HCT116 (cell line): ENCODE measurements at regions not wholly inside any gene's neighbourhood (a gene's known extent, or its start where the extent isn't known, plus 50 kb on each side); places are given as distances from the start of the nearest gene placed in this dataset.

Experiments
- ATAC-seq: fragments of 200-7000 bp; cut with Tn5 transposase; 2 replicates; pipeline ENCODE4 v1.9.1; 2020; ENCODE audit warnings: mild to moderate bottlenecking, moderate library complexity
- BruUV-seq: library from RNA; stranded (reverse); fragments of 400-500 nt; replicated peaks from 2 replicates; lab custom pipeline; 2021; lab: Mats Ljungman, UMichigan
- CTCF ChIA-PET: fragments of 300-600 bp; sonication (Branson Sonifier 250); formaldehyde crosslinking; loops from one replicate; lab custom pipeline; 2021; ENCODE audit warnings: antibody characterized with exemption; lab: Charles Lee
- POLR2A ChIA-PET: fragments of 300-600, 350-600 bp; sonication (Branson Sonifier 250); formaldehyde crosslinking; loops from one replicate; lab custom pipeline; 2021; ENCODE audit warnings: antibody characterized with exemption; lab: Charles Lee
- RAD21 ChIA-PET, 2 experiments: fragments of 300-600 bp; sonication (Branson Sonifier 250); formaldehyde crosslinking; loops; one replicate each; lab custom pipeline; 2023; ENCODE audit warnings: low total read pairs in 2 of 2; ENCODE audit not compliant: uncharacterized antibody in 2 of 2, unreplicated experiment in 2 of 2, low non-redundant PET in 1 of 2; lab: Charles Lee
- DNase-seq: peaks from one replicate; pipeline ENCODE4 v3.0.0-alpha.2; 2010; ENCODE audit warnings: low read depth, low spot score
- H2AFZ ChIP-seq: fragments of 200-600 bp; shearing (Covaris generic), sonication (generic); 2 replicates; pipeline ENCODE4 v1.6.1; 2017; ENCODE audit warnings: low read depth, mixed run types, mixed read lengths, antibody characterized with exemption, low read length; ENCODE audit not compliant: poor library complexity, severe bottlenecking
- H3K27ac ChIP-seq: 2 replicates; pipeline ENCODE4 v1.5.1; 2012; ENCODE audit warnings: low read depth, low read length
- H3K27me3 ChIP-seq: fragments of 200-600 bp; sonication (generic); 2 replicates; pipeline ENCODE4 v1.6.1; 2016; ENCODE audit warnings: mixed run types, low read length, mixed read lengths; ENCODE audit not compliant: insufficient read depth
- H3K36me3 ChIP-seq, 2 experiments: fragments of 200-500 bp in 1 of 2; fragments of 200-600 bp in 1 of 2; sonication (Bioruptor generic) in 1 of 2; sonication (generic) in 1 of 2; 2 replicates each; pipeline versions ENCODE4 v1.5.1 to v1.6.1; 2014 to 2016; ENCODE audit warnings: low read length in 2 of 2, inconsistent platforms in 1 of 2, mixed read lengths in 1 of 2, mixed run types in 1 of 2; ENCODE audit not compliant: insufficient read depth in 2 of 2, control insufficient read depth in 1 of 2
- H3K4me1 ChIP-seq, 2 experiments: fragments of 200-600 bp in 1 of 2; sonication (generic) in 1 of 2; 2 replicates each; pipeline versions ENCODE4 v1.5.1 to v1.6.1; 2012 to 2017; ENCODE audit warnings: low read length in 2 of 2, inconsistent platforms in 1 of 2, mild to moderate bottlenecking in 1 of 2, mixed read lengths in 1 of 2, mixed run types in 1 of 2, moderate library complexity in 1 of 2; ENCODE audit not compliant: insufficient read depth in 2 of 2, control insufficient read depth in 1 of 2
- H3K4me2 ChIP-seq: fragments of 200-600 bp; sonication (generic); 2 replicates; pipeline ENCODE4 v1.6.1; 2017; ENCODE audit warnings: mixed run types, low read length, mixed read lengths
- H3K4me3 ChIP-seq, 2 experiments: fragments of 200-600 bp in 1 of 2; sonication (generic) in 1 of 2; replicated peaks in 1 of 2; 2 replicates each; pipeline ENCODE4 v1.5.1; 2011 to 2016; ENCODE audit warnings: low read length in 2 of 2, control low read depth in 1 of 2, low read depth in 1 of 2, mild to moderate bottlenecking in 1 of 2, mixed read lengths in 1 of 2, mixed run types in 1 of 2
- H3K79me2 ChIP-seq: fragments of 200-600 bp; sonication (generic); 2 replicates; pipeline ENCODE4 v1.6.1; 2017; ENCODE audit warnings: mild to moderate bottlenecking, mixed run types, low read length, moderate library complexity, mixed read lengths; ENCODE audit not compliant: insufficient read depth
- H3K9ac ChIP-seq: fragments of 200-600 bp; sonication (generic); 2 replicates; pipeline ENCODE4 v1.6.1; 2016; ENCODE audit warnings: low read length, mixed read lengths
- H3K9me2 ChIP-seq: fragments of 200-600 bp; sonication (generic), shearing (Covaris generic); 2 replicates; pipeline ENCODE4 v1.6.1; 2017; ENCODE audit warnings: mixed run types, mild to moderate bottlenecking, moderate library complexity; ENCODE audit not compliant: insufficient read depth
- H3K9me3 ChIP-seq, 2 experiments: fragments of 200-500 bp in 1 of 2; fragments of 200-600 bp in 1 of 2; sonication (Bioruptor generic) in 1 of 2; sonication (generic) in 1 of 2; 2 replicates each; pipeline ENCODE4 v1.6.1; 2014 to 2017; ENCODE audit warnings: low read length in 2 of 2, mixed read lengths in 2 of 2, inconsistent platforms in 1 of 2, low read depth in 1 of 2, mild to moderate bottlenecking in 1 of 2, mixed run types in 1 of 2, moderate library complexity in 1 of 2; ENCODE audit not compliant: control insufficient read depth in 1 of 2, insufficient read depth in 1 of 2
- H4K20me1 ChIP-seq: fragments of 200-600 bp; sonication (generic), shearing (Covaris generic); 2 replicates; pipeline ENCODE4 v1.6.1; 2017; ENCODE audit warnings: mixed run types, mild to moderate bottlenecking, moderate library complexity; ENCODE audit not compliant: insufficient read depth
- ATF3 ChIP-seq: IDR thresholded peaks from 2 replicates; pipeline ENCODE4 v1.6.1; 2012
- CEBPB ChIP-seq: IDR thresholded peaks from 2 replicates; pipeline ENCODE4 v1.6.1; 2012; ENCODE audit warnings: low read depth
- CTCF ChIP-seq, 3 experiments: fragments of 200-600 bp in 1 of 3; sonication (generic) in 1 of 3; IDR thresholded peaks in 2 of 3; conservative IDR thresholded peaks in 1 of 3; 2 replicates each; pipeline ENCODE4 v1.5.1; 2012 to 2017; ENCODE audit warnings: low read depth in 2 of 3, low read length in 2 of 3, antibody characterized with exemption in 1 of 3, borderline replicate concordance in 1 of 3, control low read depth in 1 of 3, mild to moderate bottlenecking in 1 of 3, mixed read lengths in 1 of 3, mixed run types in 1 of 3, moderate library complexity in 1 of 3; ENCODE audit not compliant: insufficient read depth in 1 of 3
- EGR1 ChIP-seq: IDR thresholded peaks from 2 replicates; pipeline ENCODE4 v1.6.1; 2012; ENCODE audit warnings: low read depth
- EZH2 ChIP-seq: fragments of 200-600 bp; sonication (generic); IDR thresholded peaks from 2 replicates; pipeline ENCODE4 v1.6.1; 2017; ENCODE audit warnings: antibody characterized with exemption, mixed run types
- EZH2phosphoT487 ChIP-seq: fragments of 200-600 bp; IDR thresholded peaks from 2 replicates; pipeline ENCODE4 v1.6.1; 2018; ENCODE audit warnings: antibody characterized with exemption, borderline replicate concordance
- FOSL1 ChIP-seq: IDR thresholded peaks from 2 replicates; pipeline ENCODE4 v1.6.1; 2012; ENCODE audit warnings: low read depth
- JUND ChIP-seq: IDR thresholded peaks from 2 replicates; pipeline ENCODE4 v1.6.1; 2012
- RAD21 ChIP-seq: IDR thresholded peaks from 2 replicates; pipeline ENCODE4 v1.6.1; 2012; ENCODE audit warnings: low read depth, mild to moderate bottlenecking
- SIN3A ChIP-seq: IDR thresholded peaks from 2 replicates; pipeline ENCODE4 v1.6.1; 2012; ENCODE audit warnings: low read depth
- SP1 ChIP-seq: IDR thresholded peaks from 2 replicates; pipeline ENCODE4 v1.6.1; 2012; ENCODE audit warnings: low read depth
- SRF ChIP-seq: IDR thresholded peaks from 2 replicates; pipeline ENCODE4 v1.6.1; 2012; ENCODE audit warnings: low read depth
- YY1 ChIP-seq: IDR thresholded peaks from 2 replicates; pipeline ENCODE4 v1.6.1; 2011; ENCODE audit warnings: low read length, low read depth, moderate library complexity, mild to moderate bottlenecking; ENCODE audit not compliant: insufficient replicate concordance; ENCODE audit errors: extremely low read depth
- ZBTB33 ChIP-seq: IDR thresholded peaks from 2 replicates; pipeline ENCODE4 v1.6.1; 2011; ENCODE audit warnings: mild to moderate bottlenecking, low read length, moderate library complexity; ENCODE audit not compliant: insufficient replicate concordance; ENCODE audit errors: extremely low read depth
- ZNF274 ChIP-seq: fragments of 200-500 bp; sonication (Bioruptor generic); IDR thresholded peaks from 2 replicates; pipeline ENCODE4 v1.6.1; 2014; ENCODE audit warnings: mild to moderate bottlenecking, low read depth, low read length, inconsistent platforms
- intact Hi-C: fragments of 100-400 bp; cut with micrococcal nuclease; formaldehyde crosslinking; loops from 2 replicates; pipeline ENCODE4 v1.10.0; 2022
- TF ChIP-seq, protein P1 (sequence below): IDR thresholded peaks from 2 replicates; pipeline ENCODE4 v1.6.1; 2012
- TF ChIP-seq, protein P2 (sequence below): IDR thresholded peaks from 2 replicates; pipeline ENCODE4 v1.6.1; 2012; ENCODE audit warnings: low read depth

- Histone ChIP-seq H3K9me2 (no peaks in the 10 kb centered on the region), H3K27me3 (no peaks in the 10 kb centered on the region), H2AFZ (no peak overlapping the region), H3K4me1 (no peaks in the 10 kb centered on the region), H3K79me2 (no peaks in the 10 kb centered on the region), H3K4me2 (no peak overlapping the region), H4K20me1 (no peaks in the 10 kb centered on the region)
- intact Hi-C loops: no loop called here
- CTCF ChIA-PET: no interaction called here
- DNase-seq: no peak
- POLR2A ChIA-PET: no interaction called here
- TF ChIP-seq ZNF274: no peak
- TF ChIP-seq SP1: no peak
- TF ChIP-seq CEBPB: no peak
- TF ChIP-seq CTCF (IDR thresholded peaks at IDR 0.05 in 2 of 3, conservative IDR thresholded peaks at IDR 0.05 in 1 of 3; ENCODE audit: borderline replicate concordance in 1 of 3, insufficient read depth in 1 of 3, low read depth in 2 of 3, low read length in 2 of 3): no peak
- TF ChIP-seq YY1: no peak
- no peak for TF ChIP-seq SRF
- TF ChIP-seq JUND: no peak
- TF ChIP-seq EZH2: no peak
- no peak for TF ChIP-seq EZH2phosphoT487
- no peak for TF ChIP-seq SIN3A
- no peak for TF ChIP-seq ATF3
- TF ChIP-seq EGR1: no peak
- TF ChIP-seq, protein P1, sequence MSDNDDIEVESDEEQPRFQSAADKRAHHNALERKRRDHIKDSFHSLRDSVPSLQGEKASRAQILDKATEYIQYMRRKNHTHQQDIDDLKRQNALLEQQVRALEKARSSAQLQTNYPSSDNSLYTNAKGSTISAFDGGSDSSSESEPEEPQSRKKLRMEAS: no peak
- TF ChIP-seq, protein P2, sequence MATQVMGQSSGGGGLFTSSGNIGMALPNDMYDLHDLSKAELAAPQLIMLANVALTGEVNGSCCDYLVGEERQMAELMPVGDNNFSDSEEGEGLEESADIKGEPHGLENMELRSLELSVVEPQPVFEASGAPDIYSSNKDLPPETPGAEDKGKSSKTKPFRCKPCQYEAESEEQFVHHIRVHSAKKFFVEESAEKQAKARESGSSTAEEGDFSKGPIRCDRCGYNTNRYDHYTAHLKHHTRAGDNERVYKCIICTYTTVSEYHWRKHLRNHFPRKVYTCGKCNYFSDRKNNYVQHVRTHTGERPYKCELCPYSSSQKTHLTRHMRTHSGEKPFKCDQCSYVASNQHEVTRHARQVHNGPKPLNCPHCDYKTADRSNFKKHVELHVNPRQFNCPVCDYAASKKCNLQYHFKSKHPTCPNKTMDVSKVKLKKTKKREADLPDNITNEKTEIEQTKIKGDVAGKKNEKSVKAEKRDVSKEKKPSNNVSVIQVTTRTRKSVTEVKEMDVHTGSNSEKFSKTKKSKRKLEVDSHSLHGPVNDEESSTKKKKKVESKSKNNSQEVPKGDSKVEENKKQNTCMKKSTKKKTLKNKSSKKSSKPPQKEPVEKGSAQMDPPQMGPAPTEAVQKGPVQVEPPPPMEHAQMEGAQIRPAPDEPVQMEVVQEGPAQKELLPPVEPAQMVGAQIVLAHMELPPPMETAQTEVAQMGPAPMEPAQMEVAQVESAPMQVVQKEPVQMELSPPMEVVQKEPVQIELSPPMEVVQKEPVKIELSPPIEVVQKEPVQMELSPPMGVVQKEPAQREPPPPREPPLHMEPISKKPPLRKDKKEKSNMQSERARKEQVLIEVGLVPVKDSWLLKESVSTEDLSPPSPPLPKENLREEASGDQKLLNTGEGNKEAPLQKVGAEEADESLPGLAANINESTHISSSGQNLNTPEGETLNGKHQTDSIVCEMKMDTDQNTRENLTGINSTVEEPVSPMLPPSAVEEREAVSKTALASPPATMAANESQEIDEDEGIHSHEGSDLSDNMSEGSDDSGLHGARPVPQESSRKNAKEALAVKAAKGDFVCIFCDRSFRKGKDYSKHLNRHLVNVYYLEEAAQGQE: no peak
- no peak for TF ChIP-seq ZBTB33
- TF ChIP-seq FOSL1: no peak
- no peak for TF ChIP-seq RAD21
- TF ChIP-seq, all 23 proteins: peak for 0
- Histone ChIP-seq H3K4me3 (no peak overlapping the region), H3K9ac (no peak overlapping the region), H3K27ac (no peak overlapping the region), H3K9me3 (peaks cover 0 to 45% of the 10 kb centered on the region in 2 experiments; a peak in 2 of 4 replicates), H3K36me3 (no peaks in the 10 kb centered on the region)
- ATAC-seq: no peak
- no TSS peak for BruUV-seq
- RAD21 ChIA-PET: no interaction called here
These were observed 298.1 kb downstream of the OLFM4 start for GRCh38 chr13:53326716-53327115.
